WTC11 (cell line): ENCODE measurements at regions not wholly inside any gene's neighbourhood (a gene's known extent, or its start where the extent isn't known, plus 50 kb on each side); places are given as distances from the start of the nearest gene placed in this dataset.

Experiments used
- AFF4 ChIP-seq: sonication (generic); formaldehyde crosslinking; IDR thresholded peaks from 2 replicates; pipeline ENCODE4 v1.8.1; 2023; ENCODE audit warnings: mild to moderate bottlenecking, missing genetic modification reagents, borderline replicate concordance
- CREB1 ChIP-seq: sonication (generic); formaldehyde crosslinking; IDR thresholded peaks from 2 replicates; pipeline ENCODE4 v1.8.0; 2023; ENCODE audit warnings: mild to moderate bottlenecking, missing genetic modification reagents
- CTCF ChIP-seq: fragments of 200-600 bp; IDR thresholded peaks from 2 replicates; pipeline ENCODE4 v1.8.0; 2022; ENCODE audit warnings: antibody characterized with exemption
- E2F1 ChIP-seq: sonication (generic); formaldehyde crosslinking; IDR thresholded peaks from 2 replicates; pipeline ENCODE4 v1.8.0; 2022; ENCODE audit warnings: mild to moderate bottlenecking, missing genetic modification reagents
- MXD4 ChIP-seq: fragments of 250-450 bp; sonication (Bioruptor Pico); IDR thresholded peaks from 2 replicates; pipeline ENCODE4 v1.8.0; 2021; ENCODE audit warnings: mild to moderate bottlenecking, moderate library complexity, borderline replicate concordance
- NFYB ChIP-seq: sonication (generic); formaldehyde crosslinking; conservative IDR thresholded peaks from 2 replicates; pipeline ENCODE4 v1.8.0; 2022; ENCODE audit warnings: low read depth, missing genetic modification reagents
- RELA ChIP-seq: sonication (generic); formaldehyde crosslinking; IDR thresholded peaks from 2 replicates; pipeline ENCODE4 v1.8.1; 2022; ENCODE audit warnings: missing genetic modification reagents, mild to moderate bottlenecking, borderline replicate concordance
- TCF7 ChIP-seq: sonication (generic); formaldehyde crosslinking; IDR thresholded peaks from 2 replicates; pipeline ENCODE4 v1.8.0; 2022; ENCODE audit warnings: mild to moderate bottlenecking, low read depth, missing genetic modification reagents, moderate library complexity
- ZNF138 ChIP-seq: sonication (generic); formaldehyde crosslinking; conservative IDR thresholded peaks from 2 replicates; pipeline ENCODE4 v1.8.1; 2022; ENCODE audit warnings: mild to moderate bottlenecking, moderate library complexity, missing genetic modification reagents
- ZNF423 ChIP-seq: fragments of 250-450 bp; sonication (Bioruptor Pico); IDR thresholded peaks from 2 replicates; pipeline ENCODE4 v2.1.2; 2022; ENCODE audit warnings: mild to moderate bottlenecking, moderate library complexity

GRCh38 chr18:56483386-56483785 is 155.0 kb downstream of the TXNL1 start:
- TF ChIP-seq ZNF138 (CRISPR knock-in tag) (no peak), CTCF (no peak), ZNF423 (CRISPR knock-in tag) (no peak), CREB1 (CRISPR knock-in tag) (no peak), TCF7 (CRISPR knock-in tag) (no peak), RELA (CRISPR knock-in tag) (no peak), E2F1 (no peak), MXD4 (no peak), AFF4 (CRISPR knock-in tag) (no peak), NFYB (CRISPR knock-in tag) (no peak)
